GM19467 (cell line): ENCODE measurements at regions not wholly inside any gene's neighbourhood (a gene's known extent, or its start where the extent isn't known, plus 50 kb on each side); places are given as distances from the start of the nearest gene placed in this dataset.

Experiments
- ATAC-seq: cut with Tn5 transposase; IDR thresholded peaks from one replicate; pipeline ENCODE4 v1.9.1; 2021; ENCODE audit warnings: mild to moderate bottlenecking, moderate library complexity; ENCODE audit not compliant: unreplicated experiment

DNA sequence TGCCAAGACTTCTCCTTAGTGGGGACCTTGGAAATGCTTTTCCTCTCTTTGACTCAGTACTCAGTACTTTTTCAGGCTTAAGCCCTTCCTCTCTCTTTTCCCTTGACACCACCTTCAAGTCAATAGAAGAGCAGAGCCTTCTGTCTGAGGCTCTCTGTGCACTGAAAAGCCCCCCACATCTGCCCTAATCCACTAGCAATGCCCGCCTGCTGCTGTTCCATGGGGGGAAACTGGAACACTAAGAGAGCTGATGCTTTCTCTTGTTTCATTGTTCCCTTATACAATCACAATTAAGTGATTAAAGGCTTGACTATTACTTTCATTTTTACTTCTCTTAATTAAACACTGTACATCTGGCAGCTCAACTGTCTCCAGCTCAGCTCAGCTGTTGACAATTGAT, 254.5 kb downstream of the SLITRK6 start:
- no peak for ATAC-seq

DNA sequence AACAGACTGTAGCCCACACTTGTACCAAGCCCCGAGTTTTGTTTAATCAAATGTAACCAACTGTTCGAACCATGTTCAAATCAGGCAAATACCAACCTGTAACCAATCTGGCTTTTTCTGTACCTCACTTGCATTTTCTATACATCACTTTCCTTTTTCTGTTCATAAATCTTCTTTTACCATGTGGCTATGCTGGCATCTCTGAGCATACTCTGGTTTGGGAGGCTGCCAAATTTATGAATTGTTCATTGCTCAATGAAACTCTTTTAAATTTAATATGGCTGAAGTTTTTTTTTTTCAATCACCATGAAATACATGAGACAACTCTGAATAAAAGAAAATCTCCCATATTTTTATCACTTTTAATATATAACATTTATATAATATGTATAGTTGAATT, 256.1 kb downstream of the SLITRK6 start:
- ATAC-seq, result no peak

DNA sequence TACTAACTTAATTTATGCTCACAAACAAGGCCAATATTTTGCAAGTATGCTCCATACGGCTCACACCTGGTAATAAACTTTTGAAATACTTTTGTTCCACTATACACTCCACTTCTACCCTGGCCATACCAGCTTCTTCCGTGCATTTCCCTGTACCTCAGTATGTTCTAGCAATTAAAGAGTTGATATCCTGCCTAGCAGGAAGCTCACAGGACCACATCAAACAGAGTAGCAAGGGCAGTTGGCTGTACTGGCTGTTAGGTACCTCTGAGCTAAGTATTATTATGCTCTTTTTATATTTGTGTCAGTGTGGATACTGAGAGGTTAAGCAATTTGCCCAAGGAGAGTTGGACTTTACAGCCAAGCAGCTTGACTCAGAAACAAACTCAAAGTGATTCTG, 257.7 kb downstream of the SLITRK6 start:
- ATAC-seq, result no peak

DNA sequence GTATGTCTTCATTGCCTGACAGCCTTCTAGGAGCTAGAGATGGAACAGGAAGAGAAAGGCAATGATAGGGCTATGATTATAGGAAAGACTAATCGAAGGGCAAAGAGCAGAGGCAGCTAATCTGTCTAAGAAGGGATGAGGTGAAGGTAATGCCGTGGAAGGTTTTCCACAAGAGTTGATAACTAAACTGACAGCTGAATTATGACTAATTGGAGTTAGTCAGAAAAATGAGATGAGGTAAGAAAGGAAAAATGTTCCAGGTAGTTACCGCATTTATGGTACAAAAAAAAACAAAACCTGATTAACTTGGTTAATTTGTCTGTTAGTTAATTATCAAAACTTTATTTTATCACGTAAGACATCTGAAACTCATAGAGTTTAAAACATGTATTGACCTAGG, 260.3 kb downstream of the SLITRK6 start:
- no peak for ATAC-seq

DNA sequence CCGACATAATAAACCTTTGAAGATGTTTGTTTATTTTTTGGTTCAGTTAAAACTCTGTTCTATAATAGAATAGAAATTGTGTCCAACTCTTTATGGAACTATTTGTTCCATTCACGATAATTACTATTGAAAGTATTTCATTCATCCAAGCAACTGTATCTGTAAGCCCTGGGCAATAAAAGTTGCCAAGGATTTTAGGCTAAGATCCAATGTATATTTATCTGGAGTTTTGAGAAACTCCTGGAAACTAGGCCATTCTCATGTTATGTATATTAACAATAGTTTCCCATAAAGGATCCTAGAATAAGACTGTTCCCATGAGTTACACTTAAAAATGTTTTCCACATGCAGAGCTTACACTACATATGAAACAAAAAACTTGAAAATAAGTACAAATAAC, 261.6 kb downstream of the SLITRK6 start:
- no peak for ATAC-seq

DNA sequence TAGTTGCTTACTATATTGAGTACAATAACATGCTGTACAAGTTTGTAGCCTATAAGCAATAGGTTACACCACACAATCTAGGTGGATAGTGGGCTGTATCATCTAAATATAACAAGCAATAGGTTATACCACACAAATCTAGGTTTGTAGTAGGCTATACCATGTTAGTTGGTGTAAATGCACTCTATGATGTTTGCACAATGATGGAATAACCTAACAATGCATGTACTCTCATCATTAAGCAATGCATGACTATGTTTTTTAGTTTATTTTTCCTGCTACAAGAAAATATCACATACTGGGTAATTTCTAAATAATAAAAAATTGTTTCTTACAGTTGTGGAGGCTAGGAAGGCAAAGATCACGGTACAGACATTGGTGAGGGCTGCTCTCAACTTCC, 262.5 kb downstream of the SLITRK6 start:
- ATAC-seq, result no peak

DNA sequence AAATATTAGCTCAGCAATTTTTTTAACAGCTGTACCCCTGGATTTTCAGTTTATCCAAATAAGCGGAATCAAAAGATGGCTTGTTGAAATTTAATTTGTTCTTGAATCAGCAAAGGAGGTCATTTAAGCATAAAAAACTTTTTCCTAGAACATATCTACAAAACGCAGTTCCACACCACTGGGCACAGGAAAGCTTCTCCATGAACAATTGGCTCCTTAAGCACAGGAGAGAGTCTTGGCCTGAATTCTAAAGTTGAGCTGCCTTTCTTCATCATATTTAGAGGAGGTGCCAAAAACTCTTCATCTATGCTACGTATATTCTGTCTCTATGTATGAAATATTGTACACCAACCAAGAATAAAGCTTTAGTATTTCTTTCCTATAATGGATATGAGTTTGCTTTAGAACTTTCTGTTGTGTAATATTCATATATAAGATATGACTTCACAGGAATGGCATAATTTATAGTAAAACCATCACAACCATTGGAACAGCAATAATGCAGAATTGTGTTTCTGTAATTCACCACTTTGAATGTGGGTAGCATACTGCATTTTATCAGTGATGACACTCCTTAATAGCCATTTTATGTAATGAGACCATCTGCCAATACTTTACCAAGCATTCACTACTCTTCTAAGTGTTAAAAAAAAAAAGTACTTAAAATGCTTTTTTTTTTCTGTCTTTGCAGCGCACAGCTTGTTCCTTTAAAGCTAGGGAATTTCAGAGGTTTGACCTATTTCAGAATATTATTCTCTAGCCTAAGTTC, 263.7 kb downstream of the SLITRK6 start:
- ATAC-seq, result no peak

DNA sequence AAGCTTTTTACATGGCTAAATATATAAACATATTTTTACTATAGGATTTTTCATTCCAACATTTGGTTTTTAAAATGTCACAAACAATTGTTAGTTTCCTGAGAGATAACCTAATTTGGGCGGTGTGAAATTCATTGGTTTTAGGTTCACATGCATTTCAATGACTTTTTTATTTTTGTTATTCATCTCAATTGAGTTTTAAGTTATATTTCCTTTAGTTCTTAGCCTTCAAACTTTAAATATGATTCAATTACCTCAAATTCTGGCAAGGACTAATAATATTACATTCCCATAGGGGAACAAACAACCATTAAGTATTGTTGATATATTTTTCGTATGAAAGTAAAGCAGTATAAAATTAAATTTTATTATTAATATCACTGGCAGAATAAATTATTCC, 265.3 kb downstream of the SLITRK6 start:
- no peak for ATAC-seq

DNA sequence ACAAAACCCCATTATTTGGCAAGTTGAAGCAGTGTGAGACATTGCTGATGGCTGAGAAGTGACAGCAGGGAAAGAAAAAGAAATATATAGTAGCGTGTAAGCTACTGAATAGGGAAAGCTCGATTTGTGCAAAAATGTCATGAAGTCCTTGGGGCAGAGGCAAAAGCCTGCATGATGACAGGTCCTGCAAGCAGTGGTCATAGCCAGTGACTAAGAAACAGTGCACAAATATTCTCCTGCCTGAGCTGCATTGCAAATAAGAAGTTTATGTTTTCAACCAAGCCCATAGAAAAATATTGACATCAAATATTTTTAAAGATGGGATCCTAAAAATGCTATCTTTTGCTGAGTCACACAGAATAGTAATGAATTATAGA, 270.0 kb downstream of the SLITRK6 start:
- no peak for ATAC-seq

DNA sequence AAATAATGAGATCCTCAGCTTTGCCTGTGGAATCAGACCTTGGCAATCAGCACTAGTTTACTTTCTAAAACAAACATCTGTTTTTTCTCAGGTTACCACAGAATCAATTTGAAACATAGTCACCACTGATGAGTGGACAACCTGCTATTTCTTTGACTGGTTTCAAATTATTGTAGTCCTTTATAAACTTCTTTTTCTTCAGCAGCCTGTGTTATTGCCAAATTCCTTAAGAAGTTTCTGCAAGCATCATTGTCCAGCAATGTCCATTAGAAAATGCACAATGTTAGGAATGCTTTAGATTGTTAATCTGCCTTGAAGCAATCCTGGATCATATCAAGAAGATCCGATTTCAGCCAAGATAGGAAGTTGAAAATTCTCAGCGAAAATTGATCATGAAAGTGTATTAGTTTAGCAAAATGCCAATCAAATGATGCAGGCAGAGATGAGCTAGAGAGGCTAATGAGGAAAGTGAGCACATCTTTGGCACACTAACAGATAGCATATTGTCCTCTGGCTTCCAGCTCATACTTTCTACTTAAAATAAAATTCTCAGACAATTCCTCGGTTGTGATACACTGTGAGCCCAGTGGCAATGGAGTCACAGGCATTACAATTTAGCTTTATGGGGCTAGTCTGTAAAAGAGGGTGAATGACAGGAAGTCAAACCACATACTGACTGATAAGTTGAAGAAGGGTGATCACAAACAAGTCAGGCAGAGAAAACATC, 270.6 kb downstream of the SLITRK6 start:
- no peak for ATAC-seq

DNA sequence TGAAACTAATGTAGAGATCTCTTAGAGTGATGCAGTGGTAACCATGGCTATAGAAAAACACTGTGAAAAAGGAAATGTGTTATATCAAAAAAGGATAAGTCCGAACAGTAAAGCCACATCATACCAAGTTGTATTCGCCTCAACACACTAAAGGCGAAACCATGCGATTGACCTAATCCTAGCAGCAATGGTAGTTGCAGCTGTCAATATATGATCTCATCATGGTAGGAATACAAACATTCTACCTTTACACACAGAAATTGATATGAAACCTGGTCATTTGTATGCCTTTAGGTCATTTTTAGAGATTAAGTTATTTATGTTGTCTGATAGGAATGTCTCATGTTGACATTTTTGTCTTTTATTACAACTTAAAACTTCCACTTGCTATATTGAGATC, 271.9 kb downstream of the SLITRK6 start:
- no peak for ATAC-seq

DNA sequence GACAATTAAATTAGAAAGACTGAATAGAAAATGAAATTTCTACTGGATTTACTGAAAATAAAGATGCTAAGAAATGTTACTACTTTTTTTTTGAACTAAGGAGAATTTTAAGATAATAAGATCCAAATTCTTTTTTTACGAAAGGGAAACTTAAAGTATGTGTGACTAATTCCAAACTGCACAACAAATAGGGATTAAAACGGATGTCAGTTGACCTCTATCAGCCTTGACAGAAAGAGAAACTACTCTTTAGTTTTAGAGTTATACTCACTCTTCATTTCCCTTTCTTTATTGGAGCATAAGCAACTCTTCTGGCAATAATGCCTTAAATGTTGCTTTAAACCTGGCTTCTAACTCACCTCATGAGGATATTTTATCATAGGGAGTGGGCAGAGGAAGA, 273.8 kb downstream of the SLITRK6 start:
- ATAC-seq, result no peak

DNA sequence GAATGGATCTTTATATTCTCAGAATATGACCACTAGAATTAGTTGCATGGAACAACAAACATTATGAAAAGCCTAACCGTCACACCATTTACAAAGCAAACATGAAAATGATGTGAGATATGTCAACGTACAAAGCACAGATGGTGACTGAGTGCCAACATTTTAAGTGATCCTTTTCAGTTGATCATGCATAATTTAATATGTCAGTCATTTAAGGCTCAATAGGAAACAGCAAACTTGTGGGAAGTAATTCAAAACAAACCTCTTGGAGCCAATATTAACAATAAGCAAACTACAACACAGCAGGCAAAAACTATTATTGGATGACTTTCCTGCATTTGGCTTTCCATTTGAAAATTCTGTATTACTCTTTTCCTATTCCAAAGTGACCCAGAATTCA, 277.6 kb downstream of the SLITRK6 start:
- no peak for ATAC-seq

DNA sequence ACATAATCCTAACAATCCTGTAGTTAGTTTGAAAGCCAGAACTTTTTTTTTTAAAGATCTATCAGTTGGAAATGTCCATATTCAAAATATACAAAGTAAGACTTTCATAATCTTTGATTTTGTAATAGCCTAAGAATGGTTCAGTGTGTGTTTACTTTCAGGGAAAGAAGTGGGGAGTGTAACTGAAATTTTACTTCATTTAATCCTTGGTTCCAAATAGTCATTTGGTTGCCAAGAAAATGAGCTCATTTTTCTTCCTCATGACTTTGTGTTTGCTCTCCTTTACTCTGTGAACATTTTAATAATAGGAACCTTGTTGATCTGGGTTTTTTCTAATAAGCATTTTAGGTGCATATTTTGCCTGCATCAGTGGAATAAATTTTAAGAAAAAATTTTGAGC, 278.8 kb downstream of the SLITRK6 start:
- no peak for ATAC-seq

DNA sequence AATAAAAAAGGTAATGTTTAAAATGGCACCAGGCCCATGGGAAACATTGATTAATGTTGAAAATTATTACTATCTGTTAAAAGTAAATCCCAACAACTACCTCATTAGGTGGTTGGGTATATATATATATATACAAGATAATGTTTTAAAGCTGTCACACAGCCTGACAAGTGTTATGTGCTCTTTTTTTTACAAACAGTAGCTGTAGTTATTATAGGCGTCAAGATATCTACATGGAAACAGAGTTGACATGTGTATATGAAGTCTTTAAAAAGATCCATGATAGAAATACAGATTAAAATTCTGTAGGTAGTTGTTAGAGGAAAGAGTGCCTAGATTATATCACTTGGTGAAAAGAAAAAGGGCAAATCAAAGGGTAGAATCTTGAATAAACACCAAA, 279.9 kb downstream of the SLITRK6 start:
- no peak for ATAC-seq

DNA sequence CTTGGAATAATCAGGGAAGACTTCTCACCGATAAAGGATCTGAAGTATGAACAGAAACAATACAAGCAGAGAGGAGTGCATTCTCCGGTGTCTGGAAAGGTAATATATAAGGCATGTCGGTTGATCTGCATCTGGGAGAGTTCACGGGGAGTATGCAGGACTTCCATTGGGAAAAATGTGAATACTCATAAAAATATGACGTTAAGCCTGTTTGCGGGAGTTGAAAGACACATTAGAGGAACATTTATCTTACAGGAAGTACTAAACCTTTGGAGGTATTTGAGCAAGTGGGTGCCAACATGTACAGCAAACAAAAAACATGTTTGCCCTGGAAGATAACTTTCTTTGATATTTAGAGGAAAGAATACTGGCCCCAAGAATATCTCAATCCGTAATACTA, 286.8 kb downstream of the SLITRK6 start:
- ATAC-seq, result no peak

DNA sequence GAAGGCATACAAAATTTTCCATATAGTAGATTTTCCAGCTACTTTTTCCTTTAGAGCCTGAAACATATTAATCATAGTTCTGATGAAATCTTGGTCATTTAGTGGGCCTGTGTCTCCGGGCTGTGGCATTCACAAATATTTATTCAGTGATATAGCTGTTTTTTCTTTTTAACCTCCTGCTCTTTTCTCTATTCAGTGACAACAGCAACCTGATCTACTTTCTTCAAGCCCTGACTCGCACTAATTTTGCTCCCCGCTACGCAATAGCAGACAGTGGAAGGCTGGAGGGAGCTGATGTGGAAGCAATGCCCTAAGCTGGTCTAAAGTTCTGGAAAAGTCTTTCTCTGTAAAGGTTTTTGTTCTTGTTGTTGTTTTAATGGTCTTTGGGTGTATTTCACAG, 289.7 kb downstream of the SLITRK6 start:
- ATAC-seq, result no peak

DNA sequence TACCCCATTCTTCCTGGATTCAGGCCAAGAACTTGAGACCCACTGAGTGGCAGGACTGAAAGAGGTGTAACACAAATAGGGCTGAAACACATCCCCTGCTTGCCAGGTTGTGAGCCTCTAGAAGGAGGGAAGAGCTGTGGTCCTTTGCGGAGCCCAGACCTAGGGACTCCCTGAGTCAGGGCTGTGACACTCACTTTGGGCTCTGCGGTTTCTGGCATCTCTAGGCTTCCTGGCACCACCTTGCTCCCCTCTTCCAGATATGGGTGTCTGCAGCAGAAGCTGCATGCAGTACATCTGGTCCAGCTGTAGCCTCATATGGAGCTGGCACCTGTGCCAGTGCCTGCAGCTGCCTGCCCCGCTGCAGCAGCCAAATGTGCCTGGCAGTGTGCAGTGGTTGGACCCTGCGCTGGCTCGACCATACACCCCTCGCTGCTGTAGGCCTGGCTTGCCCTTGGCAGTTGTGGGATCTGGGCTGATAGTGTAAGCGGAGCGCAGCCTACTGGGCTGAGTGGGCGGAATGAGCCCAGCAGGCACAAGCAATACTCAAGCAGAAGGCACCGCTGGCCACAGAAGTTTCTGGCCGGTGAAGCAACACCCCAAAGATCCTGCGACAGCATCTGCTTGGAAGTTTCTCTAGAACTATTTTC, 290.4 kb downstream of the SLITRK6 start:
- ATAC-seq, result no peak

DNA sequence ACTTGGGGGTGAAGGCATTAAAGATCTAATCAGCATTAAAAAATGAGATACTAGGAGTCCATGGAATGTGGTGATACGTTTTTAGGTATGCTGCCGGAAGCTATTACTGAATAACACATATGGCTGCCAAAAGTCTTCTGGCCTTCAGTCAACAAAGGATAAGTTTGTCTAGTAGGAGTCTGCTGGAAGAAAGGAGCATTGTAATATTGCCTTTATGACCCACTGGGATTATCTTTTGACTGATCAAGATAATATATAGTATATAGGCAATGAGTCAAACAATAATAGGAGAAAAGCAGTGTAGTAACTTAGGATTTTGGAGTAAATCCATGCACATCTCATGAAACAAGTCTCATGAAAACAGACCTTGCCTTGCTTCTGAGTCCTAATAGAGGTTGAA, 295.4 kb downstream of the SLITRK6 start:
- ATAC-seq, result no peak

DNA sequence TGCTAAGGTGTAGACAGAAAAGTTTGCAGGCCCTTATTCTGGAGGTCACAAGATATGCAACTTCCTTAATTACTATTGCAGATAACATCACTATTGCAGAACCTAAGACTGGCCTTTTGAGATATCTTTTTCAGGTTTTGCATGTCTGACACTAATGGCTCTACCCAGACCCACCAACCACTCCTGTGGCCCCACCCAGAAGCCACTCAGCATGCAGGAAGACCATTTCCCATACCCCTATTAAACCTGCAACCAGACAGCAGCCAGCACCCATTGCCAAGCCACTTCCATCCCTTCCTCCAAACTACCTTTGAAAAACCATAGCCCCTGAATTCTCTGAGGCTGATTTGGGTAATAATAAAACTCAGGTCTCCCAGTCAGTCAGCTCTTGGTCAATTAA, 297.6 kb downstream of the SLITRK6 start:
- no peak for ATAC-seq

DNA sequence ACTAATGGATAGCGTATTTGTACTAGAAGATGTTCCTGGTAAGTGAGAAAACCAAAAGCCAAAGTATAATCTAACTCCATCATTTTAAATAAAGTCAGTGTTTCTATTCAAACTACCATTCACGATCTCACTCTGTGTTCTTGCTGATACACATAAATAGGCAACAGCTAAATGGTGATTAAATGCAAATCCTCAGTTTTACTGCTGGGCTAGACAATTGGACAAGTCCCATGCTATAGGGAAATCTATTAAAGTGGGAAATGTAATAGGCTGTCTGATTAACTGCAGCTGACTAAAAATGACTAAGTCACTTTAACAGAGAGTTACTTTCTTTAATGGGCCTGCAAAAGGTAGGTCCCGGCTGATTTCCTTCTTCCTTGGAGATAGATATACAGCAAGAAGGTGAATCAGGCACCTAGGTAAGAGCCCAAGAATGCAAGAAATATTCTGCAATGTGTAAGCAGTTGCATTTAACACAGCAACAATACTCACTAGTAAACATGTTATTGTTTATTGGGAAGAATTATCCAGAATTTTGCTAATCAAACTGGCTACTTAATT, 298.4 kb downstream of the SLITRK6 start:
- no peak for ATAC-seq

DNA sequence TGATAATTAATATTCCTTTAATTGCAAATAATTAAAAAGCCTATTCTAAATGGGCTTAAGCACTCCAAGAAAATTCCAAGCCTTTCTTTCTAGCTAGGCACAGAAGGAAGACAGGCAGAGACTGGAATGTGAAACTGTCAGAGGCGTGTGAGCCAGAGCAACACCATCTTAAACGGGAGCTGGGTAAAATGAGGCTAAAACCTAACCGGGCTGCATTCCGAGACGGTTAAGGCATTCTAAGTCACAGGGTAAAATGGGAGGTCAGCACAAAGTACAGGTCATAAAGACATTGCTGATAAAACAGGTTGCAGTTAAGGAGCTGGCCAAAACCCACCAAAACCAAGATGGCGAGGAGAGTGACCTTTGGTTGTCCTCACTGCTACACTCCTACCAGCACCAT, 300.4 kb downstream of the SLITRK6 start:
- no peak for ATAC-seq
